Upper lobe of left lung (tissue), 4 donors: ENCODE measurements at regions not wholly inside any gene's neighbourhood (a gene's known extent, or its start where the extent isn't known, plus 50 kb on each side); places are given as distances from the start of the nearest gene placed in this dataset.

Experiments
- POLR2AphosphoS5 ChIP-seq, 2 donors: sonication (generic); formaldehyde crosslinking; IDR thresholded peaks; one replicate each; pipeline ENCODE4 v1.5.1; 2017; ENCODE audit warnings: antibody characterized with exemption in 2 of 2
- TF ChIP-seq, protein P1 (sequence below), 6 experiments: fragments of 450-650 bp in 4 of 6; fragments of 200-600 bp in 2 of 6; sonication (generic) in 2 of 6; IDR thresholded peaks; one replicate each; pipeline ENCODE4 v1.5.1; 2016 to 2019; ENCODE audit warnings: antibody characterized with exemption in 6 of 6

DNA sequence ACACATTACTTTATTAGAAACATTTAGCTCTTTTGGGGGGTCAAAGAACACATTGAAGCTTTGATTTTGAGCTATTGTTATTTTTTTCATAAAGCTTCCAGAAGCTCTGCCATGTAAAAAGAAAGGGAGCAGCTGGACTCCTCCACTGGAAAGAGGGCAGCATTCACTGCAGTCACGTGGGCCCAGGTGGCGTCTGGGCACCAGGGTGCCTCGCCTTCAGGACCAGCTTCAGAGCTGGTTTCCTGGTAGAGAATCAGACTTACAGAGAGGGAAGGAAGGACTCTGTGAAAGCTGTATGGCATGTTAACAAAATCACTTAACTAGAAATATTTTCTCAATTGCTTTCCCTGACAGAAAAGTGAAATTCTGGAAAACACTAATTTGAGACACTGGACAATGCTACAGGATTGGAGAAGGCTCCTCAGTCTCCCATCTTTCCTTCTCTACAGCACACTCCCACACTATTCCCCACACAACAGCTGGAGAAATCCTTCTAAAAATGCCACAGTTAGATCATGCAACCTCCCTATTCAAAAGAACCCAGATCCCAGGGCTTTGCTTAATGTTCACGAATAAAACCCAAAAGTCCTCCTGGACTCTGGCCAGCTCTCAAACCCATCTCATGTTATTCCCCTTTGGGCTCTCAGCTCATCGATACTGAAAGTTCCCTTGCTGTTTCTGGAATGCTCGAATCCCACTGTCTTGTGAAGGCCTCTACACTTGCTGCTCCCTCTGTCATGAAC lies 83.2 kb downstream of the NFKBIZ start:
- TF ChIP-seq, protein P1, sequence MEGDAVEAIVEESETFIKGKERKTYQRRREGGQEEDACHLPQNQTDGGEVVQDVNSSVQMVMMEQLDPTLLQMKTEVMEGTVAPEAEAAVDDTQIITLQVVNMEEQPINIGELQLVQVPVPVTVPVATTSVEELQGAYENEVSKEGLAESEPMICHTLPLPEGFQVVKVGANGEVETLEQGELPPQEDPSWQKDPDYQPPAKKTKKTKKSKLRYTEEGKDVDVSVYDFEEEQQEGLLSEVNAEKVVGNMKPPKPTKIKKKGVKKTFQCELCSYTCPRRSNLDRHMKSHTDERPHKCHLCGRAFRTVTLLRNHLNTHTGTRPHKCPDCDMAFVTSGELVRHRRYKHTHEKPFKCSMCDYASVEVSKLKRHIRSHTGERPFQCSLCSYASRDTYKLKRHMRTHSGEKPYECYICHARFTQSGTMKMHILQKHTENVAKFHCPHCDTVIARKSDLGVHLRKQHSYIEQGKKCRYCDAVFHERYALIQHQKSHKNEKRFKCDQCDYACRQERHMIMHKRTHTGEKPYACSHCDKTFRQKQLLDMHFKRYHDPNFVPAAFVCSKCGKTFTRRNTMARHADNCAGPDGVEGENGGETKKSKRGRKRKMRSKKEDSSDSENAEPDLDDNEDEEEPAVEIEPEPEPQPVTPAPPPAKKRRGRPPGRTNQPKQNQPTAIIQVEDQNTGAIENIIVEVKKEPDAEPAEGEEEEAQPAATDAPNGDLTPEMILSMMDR (IDR thresholded peaks at IDR 0.05) = no peak
- no peak for TF ChIP-seq POLR2AphosphoS5 (IDR thresholded peaks at IDR 0.05)
